ENCODE measurements at regions not wholly inside any gene's neighbourhood (a gene's known extent, or its start where the extent isn't known, plus 50 kb on each side); places are given as distances from the start of the nearest gene placed in this dataset.
A peak's percentile ranks its signal among the peaks of the same experiment; 100 is the strongest.

GRCh38 chr3:72448858-72449257, 399.4 kb downstream of the SHQ1 start:
- no peak for DNase-seq

DNA sequence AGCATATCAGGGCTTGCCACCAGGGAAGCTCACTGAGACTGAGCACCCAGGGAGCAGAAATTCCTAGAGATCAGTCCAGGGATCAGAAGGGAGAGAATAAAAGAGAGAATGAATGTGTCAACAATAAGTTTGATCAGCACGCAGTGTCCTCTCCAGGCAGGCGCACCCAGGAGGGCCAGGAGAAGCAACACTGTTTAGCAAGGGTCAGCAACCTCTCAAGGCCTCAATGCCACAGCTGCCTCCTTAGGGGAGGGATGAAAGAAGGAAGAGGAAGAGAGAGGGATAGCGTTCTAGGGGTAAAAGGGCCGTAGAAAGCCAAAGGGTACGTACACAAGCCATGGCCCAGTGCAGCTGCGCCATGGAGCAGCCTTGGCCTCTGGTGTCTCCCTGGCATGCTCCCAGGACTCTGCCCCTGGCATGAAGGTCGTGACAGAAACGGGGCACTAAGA, 399.8 kb downstream of the SHQ1 start:
- DNase-seq: no peak

DNA sequence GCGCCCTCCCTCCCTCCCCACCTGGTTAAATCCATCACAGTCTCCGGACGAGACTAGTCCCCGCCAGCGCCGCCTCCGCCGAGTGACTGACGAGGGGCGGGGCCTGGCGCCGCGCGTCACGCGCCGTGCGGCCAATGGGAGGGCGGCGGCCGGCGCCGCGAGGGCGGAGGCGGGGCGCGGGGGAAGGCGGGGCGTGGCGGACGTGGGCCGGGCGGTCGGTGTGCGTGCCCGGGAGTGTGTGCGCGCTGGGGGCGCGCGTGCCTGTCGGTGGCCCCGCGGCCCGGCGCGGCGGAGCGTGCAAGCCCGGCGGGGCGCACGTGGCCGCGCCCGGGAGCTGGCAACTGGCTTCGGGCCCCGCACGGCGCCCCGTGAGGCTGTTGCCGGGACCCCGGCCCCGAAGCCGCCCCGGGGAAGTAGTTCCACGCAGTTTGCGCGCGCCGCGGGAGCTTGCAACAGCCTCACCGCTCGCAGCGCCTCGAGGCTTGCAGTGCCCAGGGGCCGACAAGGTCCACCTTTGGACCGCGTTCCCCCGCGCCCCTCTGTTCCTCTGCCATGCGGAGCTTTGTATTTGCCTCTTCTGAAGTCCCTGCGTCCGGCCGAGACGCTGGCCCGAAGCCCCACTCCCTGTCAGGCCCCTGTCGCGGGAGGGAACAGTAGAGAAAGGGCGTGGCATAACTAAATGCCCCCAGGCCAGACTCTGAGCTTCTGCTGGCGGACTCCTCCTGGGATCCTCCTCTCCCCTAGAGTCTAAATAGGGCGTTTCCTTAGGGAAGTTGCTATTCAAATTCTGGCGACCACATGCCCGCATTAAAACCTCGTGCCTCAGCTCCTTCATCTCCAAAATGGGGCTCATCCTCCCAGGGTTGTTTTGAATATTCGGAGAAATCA, 400.9 kb downstream of the SHQ1 start:
- DNase-seq: peak; percentile 85

- DNase-seq: peak; percentile 28
Observed at GRCh38 chr3:72446218-72447058, 401.8 kb downstream of the SHQ1 start, which contains the start of gene RYBP. Gene RYBP, minus strand, starts transcription at chr3:72446621.

- no peak for DNase-seq
Observed at GRCh38 chr3:72445827-72446217, 402.4 kb downstream of the SHQ1 start.

DNA sequence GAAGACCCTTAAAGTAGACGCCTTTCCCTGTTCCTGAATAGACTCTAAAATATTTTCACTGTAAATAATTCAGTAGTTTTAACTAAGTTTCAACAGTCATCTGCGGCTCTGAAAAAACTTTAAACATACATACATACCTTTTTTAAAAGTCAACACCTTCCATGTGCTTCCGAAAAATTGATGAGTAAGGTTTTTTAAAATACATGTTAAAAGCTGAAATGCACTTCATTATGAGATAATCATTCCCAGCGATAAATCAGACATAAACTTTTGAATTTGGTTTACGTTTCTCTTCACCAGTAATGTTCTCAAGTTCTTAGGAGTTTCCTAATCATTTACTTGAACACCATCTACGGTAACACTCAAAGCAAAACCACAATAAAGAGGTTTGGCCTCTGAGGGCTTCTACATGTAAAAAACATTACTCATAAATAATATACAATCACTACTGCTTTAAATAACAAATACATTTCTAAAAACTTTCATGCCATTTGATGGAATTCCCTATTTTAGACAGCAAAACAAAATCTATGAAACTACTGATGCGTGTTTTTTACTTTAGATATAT, 403.5 kb downstream of the SHQ1 start:
- no peak for DNase-seq

DNA sequence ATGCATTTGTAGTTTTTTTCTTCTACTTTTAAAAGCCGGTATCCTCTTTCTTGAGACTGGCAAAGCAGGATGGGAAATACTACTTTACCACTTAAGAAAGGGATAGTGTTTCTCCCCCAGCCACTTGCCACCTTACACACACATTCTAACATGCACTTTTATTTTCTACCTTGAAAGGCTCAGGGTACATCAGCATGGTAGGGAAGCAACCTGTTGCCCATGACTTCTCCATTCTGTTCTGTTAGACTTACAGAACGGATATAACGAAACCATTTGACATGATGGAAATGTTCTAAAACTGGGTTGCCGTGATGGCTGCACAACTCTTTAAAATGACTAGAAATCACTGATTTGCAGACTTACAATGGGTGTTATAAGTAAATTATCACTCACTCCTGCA, 405.5 kb downstream of the SHQ1 start:
- DNase-seq: no peak

- no peak for DNase-seq
Observed at GRCh38 chr3:72441284-72441994, 406.8 kb downstream of the SHQ1 start.

GRCh38 chr3:72440491-72440890, 407.8 kb downstream of the SHQ1 start:
- no peak for DNase-seq

- no peak for DNase-seq
Observed at GRCh38 chr3:72439321-72440183, 408.7 kb downstream of the SHQ1 start.

DNA sequence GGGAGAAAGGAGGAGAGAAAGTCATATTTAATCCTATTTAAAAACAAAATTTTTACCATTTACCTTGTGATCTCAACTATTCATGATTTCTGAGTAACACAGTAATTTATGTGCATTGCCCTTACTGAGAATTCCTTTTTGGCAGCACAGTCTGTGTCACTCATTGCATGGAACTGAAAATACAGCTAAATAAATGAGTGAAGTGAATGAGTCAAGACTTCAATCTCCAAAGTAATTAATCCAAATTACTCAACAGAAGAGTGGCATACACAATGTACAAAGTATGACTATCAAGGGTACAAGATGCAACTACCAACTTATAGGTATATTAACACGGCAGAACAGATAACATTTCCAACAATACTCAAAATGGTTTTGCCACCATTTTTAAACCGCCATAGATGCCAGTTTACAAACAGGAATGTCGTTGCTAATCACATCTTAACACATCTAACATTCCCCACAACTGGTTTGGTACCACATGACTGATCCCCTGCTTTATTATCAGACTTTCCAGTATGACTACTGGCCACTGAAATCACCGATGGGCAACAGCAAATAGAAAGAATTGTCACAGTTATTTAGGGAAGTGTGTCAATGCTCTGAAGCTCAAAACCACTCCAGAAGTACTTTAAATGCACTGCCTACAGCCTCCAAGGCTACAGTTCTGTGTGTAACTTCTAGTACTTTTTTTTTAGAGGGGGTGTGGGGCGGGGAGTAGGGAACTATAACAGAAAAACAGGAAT, 410.4 kb downstream of the SHQ1 start:
- no peak for DNase-seq

DNA sequence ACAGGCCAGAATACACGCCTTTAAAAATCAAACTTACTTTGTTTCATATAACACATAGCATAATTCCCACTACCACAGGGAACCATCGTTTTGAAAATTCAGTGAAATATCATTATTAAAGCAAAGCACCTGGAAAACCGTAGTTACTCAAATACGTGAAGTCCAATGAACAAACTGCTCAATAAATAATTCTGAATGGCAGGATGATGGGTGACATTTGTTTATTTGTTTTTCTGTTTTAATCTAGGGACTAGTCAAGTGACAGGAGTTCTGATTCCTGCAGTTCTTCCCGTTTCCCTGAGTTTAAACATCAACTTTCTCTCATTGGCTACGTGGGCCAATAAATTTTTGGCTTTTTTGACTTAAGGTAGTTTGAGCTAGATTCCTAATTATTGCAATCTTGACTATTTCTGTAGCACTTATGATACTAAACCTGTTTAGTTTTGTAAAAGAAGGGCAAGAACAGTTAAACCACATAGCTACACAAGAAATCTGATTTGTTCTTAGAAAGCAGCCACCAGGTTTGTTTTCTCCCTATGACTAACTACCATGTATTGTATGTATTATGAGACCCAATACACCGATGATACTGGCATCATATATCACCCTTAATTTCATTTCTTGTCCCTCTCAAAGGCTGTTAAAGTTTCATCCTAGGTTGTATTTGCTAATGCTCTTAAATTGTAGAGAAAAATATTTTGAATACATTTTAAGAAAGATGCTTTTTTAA, 411.2 kb downstream of the SHQ1 start:
- DNase-seq: no peak

DNA sequence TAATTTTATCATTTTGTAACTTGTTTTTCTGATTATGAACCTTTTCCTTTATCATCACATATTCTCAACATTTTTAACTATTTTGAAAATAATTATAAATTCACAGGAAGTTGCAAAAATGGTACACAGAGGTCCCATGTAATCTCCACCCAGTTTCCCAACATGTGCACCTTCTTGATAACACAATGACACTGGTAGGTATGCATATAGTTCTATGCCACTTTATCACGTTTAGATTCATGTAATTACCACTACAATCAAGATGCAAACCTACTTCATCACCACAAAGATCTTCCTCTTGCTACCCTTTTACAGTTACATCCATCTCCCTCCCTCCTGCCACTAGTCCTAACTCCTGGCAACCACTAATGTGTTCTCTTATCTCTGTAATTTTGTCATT, 413.9 kb downstream of the SHQ1 start:
- DNase-seq: no peak

- no peak for DNase-seq
Observed at GRCh38 chr3:72432246-72432645, 416.0 kb downstream of the SHQ1 start.

- no peak for DNase-seq
Observed at GRCh38 chr3:72429589-72430353, 418.5 kb downstream of the SHQ1 start.

- DNase-seq: no peak
Observed at GRCh38 chr3:72428803-72429202, 419.4 kb downstream of the SHQ1 start.

DNA sequence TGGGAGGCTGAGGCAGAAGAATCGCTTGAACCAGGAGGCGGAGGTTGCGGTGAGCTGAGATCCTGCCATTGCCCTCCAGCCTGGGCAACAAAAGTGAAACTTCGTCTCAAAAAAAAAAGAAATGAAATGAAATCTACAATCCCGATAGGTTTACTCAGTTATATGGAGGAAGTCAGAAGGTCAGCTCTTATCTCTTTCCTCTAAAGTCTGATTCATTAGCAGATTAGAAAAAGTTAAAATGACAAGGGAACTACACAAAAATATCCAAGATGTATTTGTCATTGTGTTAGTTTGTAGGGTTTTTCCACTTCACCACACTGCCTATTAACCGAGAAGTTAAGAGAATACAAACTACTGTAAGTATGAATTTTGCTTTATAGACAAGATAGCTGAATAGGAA, 420.6 kb downstream of the SHQ1 start:
- DNase-seq: no peak

DNA sequence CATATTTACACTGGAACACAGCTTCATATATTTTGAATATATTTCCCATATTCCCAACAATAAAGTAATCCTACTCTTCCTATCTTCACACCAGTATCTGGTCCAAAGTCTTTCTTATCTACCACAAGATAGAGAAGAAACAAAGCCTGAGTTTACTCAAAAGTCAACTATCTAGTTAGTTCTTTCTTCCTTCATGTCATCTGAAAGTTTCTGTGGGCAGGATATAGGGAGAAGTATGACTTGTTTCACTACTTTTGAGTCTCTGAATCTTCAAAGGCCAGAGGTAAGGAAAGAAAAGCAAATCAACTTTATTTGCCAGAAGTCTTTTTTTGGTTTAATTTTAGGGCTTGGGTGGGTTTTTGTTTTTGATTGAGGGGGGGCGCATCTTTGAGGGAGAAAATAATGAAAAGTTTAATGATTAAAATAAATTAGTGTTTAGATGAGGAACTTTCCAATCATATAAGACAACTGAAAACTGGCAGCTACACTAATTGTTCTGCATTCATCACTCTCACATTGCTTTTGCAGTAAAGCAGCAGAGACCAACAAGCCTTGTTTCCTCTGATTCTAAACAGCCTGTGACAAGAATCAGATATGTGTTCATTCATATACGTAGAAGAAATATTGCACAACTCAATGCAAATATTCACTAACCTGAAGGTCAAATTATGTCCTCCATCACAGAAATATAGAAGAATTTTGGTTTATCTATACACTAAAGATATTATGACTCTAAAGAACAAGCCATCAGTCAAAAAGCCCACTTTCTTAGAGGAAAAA, 421.4 kb downstream of the SHQ1 start:
- no peak for DNase-seq

DNA sequence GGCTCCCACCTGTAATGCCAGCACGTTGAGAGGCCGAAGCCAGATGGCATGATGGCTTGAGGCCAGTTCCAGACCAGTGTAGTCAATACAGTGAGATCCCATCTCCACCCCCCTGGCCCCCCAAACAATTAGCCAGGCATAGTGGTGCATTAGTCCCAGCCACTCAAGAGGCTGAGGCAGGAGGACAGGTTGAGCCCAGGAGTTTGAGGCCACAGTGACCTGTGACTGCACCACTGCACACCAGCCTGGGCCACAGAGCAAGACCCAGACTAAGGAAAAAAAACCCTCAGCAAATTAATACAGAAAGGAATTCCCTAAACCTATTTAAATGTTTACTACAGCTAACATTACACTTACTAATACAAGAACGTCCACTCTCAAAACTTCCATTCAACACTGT, 424.6 kb downstream of the SHQ1 start:
- no peak for DNase-seq

Measured in NCI-H146 (cell line).